ENCODE measurements at regions not wholly inside any gene's neighbourhood (a gene's known extent, or its start where the extent isn't known, plus 50 kb on each side); places are given as distances from the start of the nearest gene placed in this dataset.

DNA sequence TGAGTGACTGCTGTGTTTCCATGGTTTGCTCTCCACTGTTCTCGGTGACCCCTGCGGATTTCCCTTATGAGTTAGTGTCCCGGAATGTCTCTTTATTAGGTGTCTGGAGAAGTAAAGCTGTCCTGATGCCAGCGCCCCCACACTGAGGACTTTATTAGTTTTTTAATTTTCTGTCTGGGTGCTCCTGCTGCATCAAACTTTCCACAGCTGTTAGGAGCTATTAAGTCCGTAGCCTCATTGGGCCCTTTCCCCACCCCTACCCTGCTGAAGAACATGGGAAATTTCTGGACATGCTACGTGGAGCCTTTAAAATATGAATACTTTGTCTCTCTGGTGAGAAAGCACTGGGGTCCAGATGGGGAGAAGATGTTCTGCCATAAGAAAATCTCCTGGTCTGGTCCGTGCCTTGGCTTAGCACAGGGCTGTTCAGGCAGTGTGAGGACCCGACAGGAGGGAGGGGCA is 161.7 kb upstream of the HES1 start:
- TF ChIP-seq GATA2 (IDR thresholded peaks at IDR 0.05; ENCODE audit: low read depth, low read length) = no peak
- no peak for TF ChIP-seq GATA3 (IDR thresholded peaks at IDR 0.05; ENCODE audit: low read depth, low read length)

Data from SH-SY5Y (cell line).